Astrocyte of the cerebellum (primary cell): ENCODE measurements at regions not wholly inside any gene's neighbourhood (a gene's known extent, or its start where the extent isn't known, plus 50 kb on each side); places are given as distances from the start of the nearest gene placed in this dataset.

ENCODE experiments used
- DNase-seq: peaks from one replicate; pipeline ENCODE4 v3.0.0-alpha.2; 2011; ENCODE audit warnings: low read depth
- H3K4me3 ChIP-seq: 2 replicates; pipeline ENCODE4 v1.5.1; 2011; ENCODE audit warnings: mild to moderate bottlenecking, low read depth, low read length, moderate library complexity
- CTCF ChIP-seq: IDR thresholded peaks from 2 replicates; pipeline ENCODE4 v1.5.1; 2012; ENCODE audit warnings: low read length, low read depth, moderate library complexity, mild to moderate bottlenecking; ENCODE audit errors: missing control alignments
- in situ Hi-C: cut with HindIII; loops from 2 replicates; pipeline ENCODE4 v1.10.0; 2017; ENCODE audit warnings: low sequenced_read_pairs

- no peak for DNase-seq
- in situ Hi-C loops, result no loop called here
- TF ChIP-seq CTCF, result no peak
- H3K4me3 ChIP-seq, result no peak overlapping the region
Observed at GRCh38 chr5:4252385-4252784, 656.8 kb downstream of the IRX1 start.

- TF ChIP-seq CTCF, result no peak
- no peak for DNase-seq
- in situ Hi-C loops, result no loop called here
- no peak overlapping the region for H3K4me3 ChIP-seq
Observed at GRCh38 chr5:4254736-4255135, 659.1 kb downstream of the IRX1 start.

- no peak for DNase-seq
- no peak overlapping the region for H3K4me3 ChIP-seq
- in situ Hi-C loops, result no loop called here
- TF ChIP-seq CTCF, result no peak
Observed at GRCh38 chr5:4255441-4255840, 659.8 kb downstream of the IRX1 start.

GRCh38 chr5:4258170-4258569 lies 662.5 kb downstream of the IRX1 start:
- no peak for DNase-seq
- TF ChIP-seq CTCF, result no peak
- no peak overlapping the region for H3K4me3 ChIP-seq
- in situ Hi-C loops, result no loop called here

GRCh38 chr5:4271193-4271592 lies 675.6 kb downstream of the IRX1 start:
- no peak for DNase-seq
- in situ Hi-C loops, result no loop called here
- H3K4me3 ChIP-seq, result no peak overlapping the region
- TF ChIP-seq CTCF, result no peak

GRCh38 chr5:4275232-4275631 lies 679.6 kb downstream of the IRX1 start:
- no peak for TF ChIP-seq CTCF
- in situ Hi-C loops, result no loop called here
- no peak overlapping the region for H3K4me3 ChIP-seq
- DNase-seq, result no peak

- DNase-seq, result no peak
- TF ChIP-seq CTCF, result no peak
- H3K4me3 ChIP-seq, result no peak overlapping the region
- in situ Hi-C loops, result no loop called here
Observed at GRCh38 chr5:4294878-4295277, 699.2 kb downstream of the IRX1 start.
